IPS-NIHi7 (cell line): ENCODE measurements at regions not wholly inside any gene's neighbourhood (a gene's known extent, or its start where the extent isn't known, plus 50 kb on each side); places are given as distances from the start of the nearest gene placed in this dataset.
"Not testable (repeated sequence)": the region's sequence is repeated elsewhere in the genome, so short reads cannot be mapped to it uniquely, and the experiment has no call there.

Source experiments
- DNase-seq: peaks from one replicate; pipeline ENCODE4 v3.0.0; 2012; ENCODE audit warnings: mixed read lengths; ENCODE audit errors: extremely low spot score

DNA sequence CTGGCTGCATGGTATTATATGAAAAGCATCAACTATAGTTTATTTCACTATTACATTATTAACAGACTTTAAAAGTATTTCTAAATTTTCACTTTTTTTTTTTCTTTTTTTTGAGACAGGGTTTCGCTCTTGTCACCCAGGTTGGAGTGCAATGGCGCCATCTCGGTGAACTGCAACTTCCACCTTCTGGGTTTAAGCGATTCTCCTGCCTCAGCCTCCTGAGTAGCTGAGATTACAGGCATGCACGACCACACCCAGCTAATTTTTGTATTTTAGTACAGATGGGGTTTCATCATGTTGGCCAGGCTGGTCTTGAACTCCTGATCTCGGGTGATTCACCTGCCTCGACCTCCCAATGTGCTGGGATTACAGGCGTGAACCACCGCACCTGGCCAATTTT, 115.4 kb upstream of the SPOPL start:
- not testable (repeated sequence) for DNase-seq

DNA sequence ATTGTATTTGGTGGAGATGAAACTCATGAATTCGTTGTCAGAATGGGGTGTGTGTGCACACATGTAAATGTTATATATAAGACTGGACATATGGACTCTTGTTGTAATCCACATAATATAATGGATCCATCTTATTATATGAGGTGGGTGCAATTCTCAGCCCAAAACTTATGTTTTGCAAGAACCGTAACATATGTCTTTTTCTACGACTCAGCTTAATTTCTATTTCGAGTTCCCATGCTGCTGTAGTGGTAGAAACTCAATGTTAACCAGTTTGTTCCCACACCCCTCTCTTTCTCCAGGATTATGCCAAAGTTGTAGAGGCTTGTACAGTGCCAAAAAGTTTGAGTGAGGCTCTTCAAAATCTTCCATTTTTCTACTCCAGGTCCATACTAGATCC, 112.5 kb upstream of the SPOPL start:
- no peak for DNase-seq

DNA sequence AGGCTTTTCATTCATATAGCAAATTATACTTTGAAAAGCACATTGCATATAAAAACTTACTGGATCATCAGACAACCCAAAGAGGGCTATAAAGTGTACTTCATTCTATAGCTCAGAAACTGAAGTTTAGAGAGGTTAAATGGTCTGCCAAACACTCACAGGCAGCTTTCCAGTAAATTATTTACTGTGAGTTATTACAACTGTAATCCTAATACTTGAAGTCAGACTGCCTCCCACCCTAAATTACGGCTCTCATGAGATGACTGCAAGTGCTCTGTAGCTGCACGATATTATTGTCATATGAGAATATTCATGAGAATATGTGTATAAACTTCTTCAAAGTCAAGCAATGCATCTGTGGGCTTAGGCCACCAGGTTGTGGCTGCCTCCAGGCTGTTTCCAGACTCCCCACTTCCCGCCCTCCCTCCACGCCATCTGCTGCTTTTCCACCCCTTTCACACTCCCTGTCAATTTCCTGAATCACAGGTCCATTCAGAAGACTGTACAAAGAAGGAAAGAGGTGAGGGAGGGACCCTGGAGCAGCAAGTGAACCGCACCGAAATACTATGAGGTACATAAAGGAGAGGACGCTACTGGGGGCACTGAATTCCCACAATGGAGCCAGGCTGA, 111.1 kb upstream of the SPOPL start:
- DNase-seq: no peak

DNA sequence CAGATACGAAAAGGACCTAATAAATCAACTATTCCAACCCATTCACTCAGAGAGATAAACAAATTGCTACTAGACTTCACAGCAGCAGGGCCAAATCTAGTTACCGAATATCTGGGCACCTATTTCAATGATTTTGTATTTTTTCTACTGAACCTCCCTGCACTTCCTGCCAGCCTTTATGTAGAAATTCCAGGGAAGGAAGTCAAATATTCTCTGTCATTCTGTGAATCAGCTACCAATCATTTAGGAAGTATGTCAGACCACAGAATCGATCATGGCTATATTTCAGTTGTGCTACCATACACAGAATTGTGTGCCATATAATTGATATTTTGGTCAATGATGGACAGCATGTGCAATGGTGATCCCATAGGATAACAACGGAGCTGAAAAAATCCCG, 109.6 kb upstream of the SPOPL start:
- no peak for DNase-seq

DNA sequence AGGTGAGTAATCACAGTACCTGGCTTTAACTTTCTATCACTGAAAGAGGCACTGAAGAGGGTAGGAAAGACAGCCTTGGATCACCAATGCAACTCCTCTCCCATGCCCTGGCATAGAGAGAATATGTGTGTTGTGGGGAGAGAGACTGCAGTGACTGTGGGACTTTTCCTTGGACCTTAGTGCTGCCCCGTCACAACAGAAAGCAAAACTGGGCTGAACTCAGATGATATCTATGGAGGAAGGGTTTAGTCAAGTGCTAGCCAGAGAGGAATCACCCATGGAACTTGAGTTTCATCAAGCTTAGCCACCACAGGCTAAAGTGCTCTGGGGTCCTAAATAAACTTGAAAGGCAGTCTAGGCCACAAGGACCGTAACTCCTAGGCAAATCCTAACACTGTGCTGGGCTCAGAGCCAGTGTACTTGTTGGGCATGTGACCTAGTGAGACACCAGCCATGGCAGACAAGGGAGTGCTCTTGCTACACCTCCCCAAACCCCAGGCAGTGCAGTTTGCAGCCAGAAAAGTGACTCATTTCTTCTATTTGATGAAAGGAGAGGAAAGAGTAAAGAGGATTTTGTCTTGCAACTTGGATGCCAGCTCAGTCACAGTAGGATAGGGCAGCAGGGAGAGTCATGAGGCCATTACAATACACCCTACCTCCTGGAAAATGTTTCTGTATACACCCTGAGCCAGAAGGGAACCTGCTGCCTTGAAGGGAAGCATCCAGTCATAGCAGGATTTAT, 105.8 kb upstream of the SPOPL start:
- no peak for DNase-seq

DNA sequence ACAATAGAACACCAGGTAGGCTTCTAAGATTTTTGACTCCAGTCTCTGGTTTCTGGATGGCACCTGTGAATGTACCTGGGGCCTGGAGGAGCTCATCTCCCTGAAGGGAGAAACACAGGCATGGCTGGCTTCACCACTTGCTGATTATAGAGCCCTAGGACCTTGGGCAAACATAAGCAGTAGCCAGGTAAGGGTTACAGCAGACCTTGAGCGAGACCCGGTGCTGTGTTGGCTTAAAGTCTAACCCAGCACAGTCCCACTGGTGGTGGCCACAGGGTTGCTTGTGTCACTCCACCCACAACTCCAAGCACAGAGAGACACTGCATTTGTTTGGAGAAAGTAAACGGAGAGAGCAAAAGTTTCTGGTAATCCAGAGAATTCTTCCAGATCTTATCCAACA, 104.7 kb upstream of the SPOPL start:
- DNase-seq: no peak

DNA sequence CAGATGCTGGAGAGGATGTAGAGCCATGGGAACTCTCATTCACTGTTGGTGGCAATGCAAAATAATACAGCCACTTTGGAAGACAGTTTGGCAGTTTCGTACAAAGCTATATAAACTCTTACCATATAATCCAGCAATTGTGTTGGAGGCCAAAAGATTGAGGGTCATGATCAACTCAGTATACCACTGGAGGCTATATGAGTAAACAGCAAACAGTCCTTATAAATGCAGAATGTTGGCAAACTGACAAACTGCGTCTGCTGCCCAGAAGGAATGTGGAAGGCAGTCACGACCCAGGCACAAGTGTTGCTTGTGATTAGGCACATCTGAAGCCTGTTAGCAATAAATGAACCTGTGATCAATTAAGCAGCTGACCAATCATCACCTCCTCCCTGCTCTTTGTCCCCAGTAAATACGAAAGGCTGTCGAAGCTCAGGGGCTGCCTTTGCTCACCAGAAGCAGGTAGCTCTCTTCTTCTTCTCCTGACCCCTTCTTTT, 98.1 kb upstream of the SPOPL start:
- no peak for DNase-seq

DNA sequence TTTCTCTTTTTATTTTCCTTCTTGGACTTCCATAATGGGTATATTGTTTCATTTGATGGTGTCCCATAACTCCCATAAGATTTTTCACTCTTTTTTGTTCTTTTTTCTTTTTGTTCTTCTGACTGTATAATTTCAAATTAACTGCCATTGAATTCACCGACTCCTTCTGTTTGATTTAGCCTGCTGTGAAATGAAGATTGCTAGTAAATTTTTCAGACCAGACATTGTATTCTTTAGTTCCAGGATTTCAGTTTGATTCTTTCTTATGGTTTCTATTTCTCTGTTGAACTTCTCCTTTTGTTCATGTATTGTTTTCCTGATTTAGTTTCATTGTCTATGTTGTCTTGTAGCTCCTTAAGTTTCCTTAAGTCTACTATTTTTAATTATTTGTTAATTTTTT, 87.6 kb upstream of the SPOPL start:
- no peak for DNase-seq

DNA sequence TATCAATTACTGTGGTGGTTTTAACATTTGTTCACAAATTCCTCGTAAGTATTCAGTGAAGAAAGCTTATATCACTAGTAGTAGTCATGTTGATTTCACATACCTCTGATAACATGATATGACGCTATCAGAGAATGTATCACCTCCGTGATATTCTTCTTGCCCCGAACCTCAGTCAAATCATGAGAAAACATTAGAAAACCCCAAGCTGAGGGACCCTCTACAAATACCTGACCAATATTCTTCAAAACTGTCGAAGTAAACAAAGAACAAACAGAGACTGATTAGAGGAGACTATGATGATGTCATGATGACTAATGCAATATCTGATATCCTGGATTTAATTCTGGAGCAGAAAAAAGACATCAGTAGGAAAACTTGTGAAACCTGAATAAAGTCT, 85.6 kb upstream of the SPOPL start:
- no peak for DNase-seq

DNA sequence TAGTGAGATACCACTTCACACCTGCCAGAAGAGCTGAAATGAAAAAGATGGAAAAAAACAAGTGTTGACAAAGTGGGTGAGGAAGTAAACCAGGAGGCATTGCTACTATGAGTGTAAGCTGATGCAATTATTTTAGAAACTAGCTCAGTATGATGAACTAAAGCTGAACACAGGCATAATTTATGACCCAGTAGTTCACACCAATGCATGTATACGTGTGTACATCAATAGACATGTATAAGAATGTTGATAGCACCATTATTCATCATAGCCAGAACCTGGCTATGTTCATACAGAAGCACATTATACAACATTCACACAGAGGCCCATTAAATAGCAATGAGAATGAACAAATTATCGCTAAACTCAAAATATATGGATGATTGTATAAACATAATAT, 83.1 kb upstream of the SPOPL start:
- DNase-seq: no peak

DNA sequence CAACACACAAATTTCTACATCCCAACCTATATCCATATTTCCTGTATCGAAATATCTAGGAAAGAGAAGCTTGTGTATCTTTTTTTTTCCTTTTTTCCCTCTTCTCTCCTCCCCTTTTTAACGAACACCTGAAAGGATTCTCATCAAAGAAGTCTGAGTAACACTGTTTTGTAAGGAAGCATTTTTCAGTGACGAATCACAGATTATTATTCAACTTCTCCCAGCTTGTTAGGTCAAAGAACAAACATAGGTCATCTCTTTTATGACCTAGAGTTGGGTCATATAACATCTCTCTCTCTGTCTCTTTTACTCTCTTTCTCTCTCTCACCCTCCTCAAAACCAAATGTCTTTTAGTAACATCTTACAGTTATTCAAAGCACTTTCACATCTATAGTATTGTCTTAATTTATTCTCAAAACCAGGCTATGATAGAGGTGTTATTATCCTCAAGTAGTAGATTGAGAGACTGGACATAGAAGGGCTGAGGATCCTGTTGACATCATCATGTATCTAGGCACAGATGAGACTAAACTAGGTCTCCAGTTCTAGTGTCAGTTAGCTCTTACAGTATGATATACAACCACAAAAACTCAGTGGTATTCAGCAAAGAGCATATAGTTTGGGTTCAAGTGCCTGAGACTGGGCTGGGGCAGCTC, 80.1 kb upstream of the SPOPL start:
- no peak for DNase-seq

DNA sequence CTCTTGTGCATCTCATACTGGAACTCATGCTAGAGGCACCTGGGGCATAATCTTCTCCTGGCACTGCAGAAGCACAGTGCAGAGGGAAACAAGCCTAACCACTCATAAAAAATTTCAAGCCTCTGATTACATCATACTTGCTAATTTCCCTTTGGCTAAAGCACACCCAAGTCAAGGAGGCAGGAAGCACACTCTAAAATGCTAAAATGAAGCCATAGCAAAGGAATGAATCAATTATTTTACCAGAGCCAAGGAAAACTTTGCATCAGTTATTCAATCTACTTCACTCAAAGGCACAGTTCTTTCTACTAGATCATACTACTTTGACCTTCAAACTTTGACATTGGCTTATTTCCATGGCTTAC, 79.6 kb upstream of the SPOPL start:
- DNase-seq: no peak

DNA sequence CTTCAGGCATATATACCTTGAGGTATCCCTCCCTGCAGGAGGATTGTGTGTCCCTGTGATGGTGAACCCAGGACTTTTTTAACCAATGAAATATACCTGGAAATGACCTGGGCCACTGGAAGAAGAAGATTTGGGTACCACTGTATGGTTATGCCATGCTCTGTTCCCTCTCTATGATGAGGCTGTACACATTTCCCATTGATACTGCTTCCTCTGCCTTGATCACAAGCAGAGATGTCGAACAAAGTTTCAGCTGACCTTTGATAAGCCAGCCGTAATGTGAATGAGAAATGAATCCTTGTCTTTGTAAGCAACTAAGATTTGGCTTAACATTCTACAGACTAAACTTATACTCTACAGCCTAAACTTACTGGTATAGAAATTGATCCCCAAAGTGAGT, 78.4 kb upstream of the SPOPL start:
- no peak for DNase-seq

DNA sequence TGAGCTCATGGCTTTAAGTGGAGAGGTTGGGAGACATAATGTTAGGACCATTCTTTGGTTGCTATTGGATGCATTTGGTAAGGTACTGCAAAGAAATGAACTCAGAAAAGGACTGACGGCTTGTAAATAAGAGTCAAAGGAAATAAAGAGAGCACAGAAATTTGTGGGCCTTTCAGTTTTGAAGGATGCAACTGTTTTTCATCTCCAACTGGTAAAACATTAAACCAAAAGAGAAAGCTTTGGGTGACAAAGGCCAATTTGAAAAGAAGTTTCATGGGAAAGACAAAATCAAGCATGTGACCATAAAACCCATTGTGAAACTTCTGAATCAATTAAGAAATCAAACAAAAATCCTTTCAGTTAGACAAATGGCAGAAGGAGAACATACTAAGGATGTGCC, 77.8 kb upstream of the SPOPL start:
- no peak for DNase-seq

DNA sequence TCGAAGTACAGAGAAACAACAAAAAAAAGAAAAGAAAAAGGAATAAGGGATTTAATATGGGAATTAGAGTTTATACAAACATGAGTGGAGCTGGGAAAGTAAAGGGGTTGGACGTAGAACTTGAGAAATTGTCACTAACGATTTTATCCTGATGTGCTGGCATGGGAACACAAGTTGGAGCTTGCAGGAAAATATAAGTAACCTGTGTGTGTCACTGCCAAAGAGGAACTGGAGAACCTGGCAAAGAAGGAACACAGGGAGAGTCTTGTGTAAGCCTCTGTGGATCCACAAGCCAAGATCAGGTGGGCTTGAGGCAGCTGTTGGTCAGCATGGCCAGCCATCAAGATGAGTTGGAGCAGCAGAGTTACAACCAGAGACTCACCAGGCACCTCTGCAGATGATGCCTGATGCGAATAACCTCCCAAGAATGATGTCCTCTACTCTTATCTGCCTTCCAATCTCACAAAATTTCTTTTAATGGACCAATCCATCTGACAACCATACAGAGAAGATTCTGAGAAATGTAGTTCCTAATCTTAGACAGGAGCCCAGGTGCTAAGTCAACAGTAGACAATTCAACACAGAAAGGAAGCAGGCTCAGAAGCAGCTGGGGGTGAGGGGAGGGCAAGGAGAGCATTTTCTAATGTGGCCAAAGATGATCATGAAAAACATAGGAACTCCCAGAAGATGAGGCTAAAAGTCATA, 77.0 kb upstream of the SPOPL start:
- no peak for DNase-seq

DNA sequence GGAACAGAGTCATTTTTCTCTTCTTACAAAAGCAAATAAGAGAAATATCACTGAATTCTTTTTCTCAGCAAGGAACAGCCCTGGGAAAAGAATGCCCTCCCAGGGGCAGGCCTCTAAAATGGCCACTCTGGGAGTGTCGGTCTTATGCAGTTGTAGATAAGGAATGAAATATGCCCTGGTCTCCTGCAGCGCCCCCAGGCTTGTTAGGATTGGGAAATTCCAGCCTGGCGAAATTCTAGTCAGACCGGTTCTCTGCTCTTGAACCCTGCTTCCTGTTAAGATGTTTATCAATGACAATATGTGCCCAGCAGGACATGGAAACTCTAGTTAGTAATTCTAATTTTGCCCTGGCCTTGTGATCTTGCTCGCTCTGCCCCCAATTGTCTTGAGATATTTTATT, 75.5 kb upstream of the SPOPL start:
- not testable (repeated sequence) for DNase-seq

DNA sequence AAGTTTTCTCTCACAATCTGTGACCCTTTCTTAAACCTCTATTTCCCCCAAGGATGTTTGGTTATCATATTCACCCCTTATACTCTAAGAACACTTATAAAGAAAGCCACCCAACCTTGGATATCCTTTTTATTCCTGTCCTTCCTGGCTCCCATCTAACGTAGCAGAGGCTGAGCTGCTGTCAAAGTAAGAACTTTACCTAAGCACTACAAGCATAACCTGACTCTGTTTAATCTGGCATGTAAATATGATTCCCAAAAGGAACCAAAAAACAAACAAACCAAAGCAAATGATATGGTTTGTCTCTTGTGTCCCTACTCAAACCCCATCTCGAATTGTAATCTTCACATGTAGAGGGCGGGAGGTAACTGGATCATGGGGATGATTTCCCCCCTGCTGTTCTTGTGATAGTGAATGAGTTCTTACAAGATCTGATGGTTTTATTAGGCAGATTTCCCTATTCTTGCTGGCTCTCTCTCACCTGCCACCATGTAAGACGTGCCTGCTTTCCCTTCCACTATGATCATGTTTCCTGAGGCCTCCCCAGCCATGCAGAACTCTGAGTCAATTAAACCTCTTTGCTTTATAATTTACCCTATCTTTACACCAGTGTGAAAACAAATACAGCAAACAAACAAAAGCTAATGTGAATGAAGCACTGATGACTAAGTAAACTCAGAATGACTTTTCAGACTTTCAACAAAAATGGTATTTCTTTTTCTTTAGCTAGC, 72.7 kb upstream of the SPOPL start:
- DNase-seq: no peak

DNA sequence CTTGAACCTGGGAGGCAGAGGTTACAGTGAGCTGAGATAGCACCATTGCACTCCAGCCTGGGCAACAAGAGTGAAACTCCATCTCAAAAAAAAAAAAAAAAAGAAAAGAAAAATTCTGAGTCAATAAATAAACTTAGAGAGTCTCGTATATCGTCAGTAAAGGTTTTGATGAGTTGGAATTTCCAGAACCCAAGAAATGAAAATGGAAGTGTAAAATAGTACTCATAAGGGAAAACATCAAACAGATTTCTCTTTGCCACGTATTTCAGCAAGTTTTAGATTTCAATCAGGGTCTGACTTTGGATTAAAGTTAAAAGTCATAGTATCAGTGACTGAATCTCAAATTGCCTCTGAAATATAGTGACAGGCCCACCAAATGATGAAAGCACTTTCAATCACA, 71.4 kb upstream of the SPOPL start:
- no peak for DNase-seq

DNA sequence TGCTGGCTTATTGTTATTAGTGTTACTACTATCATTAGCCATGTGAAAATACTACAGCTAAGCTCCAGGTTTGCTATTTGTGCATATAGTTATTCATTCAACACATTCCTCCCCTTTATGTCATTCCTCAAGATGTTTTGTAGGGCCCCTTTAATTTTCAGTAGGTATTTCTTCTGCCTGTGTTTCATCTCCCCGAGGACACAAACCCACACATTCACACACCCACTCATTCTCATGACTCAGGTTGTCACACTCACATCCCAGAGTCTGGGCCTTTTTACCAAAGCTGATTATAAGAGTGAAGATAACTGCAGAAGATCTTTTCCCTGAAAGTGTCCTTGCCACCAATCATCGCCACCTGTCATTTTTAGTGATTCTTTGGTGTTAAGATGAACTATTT, 68.6 kb upstream of the SPOPL start:
- no peak for DNase-seq

DNA sequence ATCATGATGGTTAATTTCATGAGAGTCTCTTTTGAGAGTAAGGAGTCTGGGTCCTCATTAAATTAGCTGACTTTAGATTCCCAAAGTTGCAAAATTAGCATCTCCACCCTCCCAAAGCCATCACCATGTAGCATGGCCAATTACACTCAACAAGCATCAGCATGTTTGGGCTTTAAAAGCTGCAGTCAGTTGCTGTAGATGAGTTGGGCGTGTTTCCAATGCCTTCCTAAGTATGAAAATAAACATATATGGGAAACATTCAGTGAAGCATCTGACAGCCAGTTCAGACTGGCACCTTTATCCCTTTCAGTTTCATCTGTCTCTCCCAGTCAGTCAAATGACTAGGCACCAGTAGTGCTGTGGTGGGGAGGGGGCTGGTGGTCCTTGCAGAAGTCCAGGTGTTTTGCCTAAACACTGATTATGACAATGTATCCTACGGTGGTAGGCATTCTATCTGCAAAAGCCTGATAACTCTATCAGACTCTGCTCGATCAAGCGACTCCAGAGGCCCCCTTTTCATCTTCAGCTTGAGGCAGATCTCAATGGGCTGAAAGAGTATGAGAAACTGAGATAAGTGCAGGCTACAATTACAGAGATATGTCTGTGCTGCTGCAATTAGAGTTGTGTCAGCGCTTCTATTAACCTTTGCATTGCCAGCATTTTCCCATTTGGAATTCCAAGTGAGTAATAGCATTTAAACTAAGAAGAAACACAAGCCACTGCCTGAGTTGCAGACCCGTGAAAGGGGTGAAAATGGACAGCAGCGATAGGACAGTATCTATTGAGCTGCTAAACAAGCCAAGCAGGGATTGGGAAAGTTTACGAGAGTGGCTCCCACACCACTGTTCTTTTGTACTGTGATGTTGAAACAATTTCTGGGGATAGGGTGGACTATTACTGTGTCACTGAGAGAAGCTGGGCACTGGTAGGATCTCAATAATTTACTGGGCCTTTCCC, 67.3 kb upstream of the SPOPL start:
- DNase-seq: no peak

DNA sequence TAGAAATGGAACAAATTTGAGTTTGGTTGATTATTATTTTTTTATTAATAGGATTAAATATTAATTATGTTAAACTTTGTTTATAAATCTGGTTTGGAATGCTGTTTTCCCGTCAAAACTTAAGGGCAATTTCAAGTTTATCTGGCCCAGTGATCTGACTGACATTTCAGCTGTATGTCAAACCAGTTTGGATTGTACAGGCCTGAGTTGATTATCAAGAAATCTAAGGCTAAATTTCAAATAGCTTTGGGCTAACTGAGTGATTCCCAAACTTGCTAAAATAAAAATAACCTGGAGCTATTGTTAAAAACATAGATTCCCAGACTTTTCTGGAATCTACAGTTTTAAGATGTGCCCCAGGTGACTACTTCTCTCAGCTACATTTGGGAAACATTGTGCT, 65.9 kb upstream of the SPOPL start:
- no peak for DNase-seq
